HFFc6 (cell line): ENCODE measurements at regions not wholly inside any gene's neighbourhood (a gene's known extent, or its start where the extent isn't known, plus 50 kb on each side); places are given as distances from the start of the nearest gene placed in this dataset.

Source experiments
- DNase-seq: peaks from one replicate; pipeline ENCODE4 v3.0.0-alpha.2; 2018
- H3K27ac Mint-ChIP-seq: 2 replicates; pipeline ENCODE4 v1.8.0; 2020; ENCODE audit warnings: mild to moderate bottlenecking, mixed read lengths
- H3K27me3 Mint-ChIP-seq: 2 replicates; pipeline ENCODE4 v1.8.0; 2021; ENCODE audit warnings: mild to moderate bottlenecking, moderate library complexity, mixed read lengths; ENCODE audit not compliant: insufficient read depth
- H3K36me3 Mint-ChIP-seq: 2 replicates; pipeline ENCODE4 v1.8.0; 2021; ENCODE audit warnings: low read depth, mixed read lengths
- H3K4me1 Mint-ChIP-seq: 2 replicates; pipeline ENCODE4 v1.8.0; 2020; ENCODE audit warnings: low read depth, mixed read lengths
- H3K4me3 Mint-ChIP-seq: 2 replicates; pipeline ENCODE4 v1.8.0; 2020; ENCODE audit warnings: mild to moderate bottlenecking, moderate library complexity, mixed read lengths
- H3K9me3 Mint-ChIP-seq: 2 replicates; pipeline ENCODE4 v1.8.0; 2020; ENCODE audit warnings: mild to moderate bottlenecking, mixed read lengths
- TF ChIP-seq, protein P1 (sequence below): fragments of 200-600 bp; sonication (generic); IDR thresholded peaks from 2 replicates; pipeline ENCODE4 v1.5.0; 2021; ENCODE audit warnings: antibody characterized with exemption, mild to moderate bottlenecking

DNA sequence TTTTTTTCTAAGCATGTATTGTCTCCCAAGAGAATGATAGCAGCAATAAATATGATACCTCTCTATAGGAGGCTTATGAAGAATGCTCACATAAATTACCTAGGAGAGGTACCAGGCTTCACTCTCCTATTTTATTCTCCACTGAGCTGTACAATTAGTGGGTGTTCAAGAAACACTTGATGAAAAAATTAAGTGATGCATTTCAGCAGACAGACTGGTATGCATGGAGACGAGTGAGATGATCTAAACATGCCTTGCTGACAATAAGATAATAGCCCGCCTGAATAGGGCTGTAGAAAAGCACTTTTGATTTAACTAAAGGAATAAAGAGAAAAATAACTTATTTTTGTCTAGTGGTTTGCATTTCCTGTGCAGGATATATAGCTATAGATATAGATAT is 1449.7 kb downstream of the GATA3 start:
- H3K4me3 Mint-ChIP-seq, result no peak overlapping the region
- no peaks in the 10 kb centered on the region for H3K27me3 Mint-ChIP-seq
- H3K27ac Mint-ChIP-seq, result no peak overlapping the region
- no peaks in the 10 kb centered on the region for H3K4me1 Mint-ChIP-seq
- DNase-seq, result no peak
- peaks cover 39% of the 10 kb centered on the region for H3K9me3 Mint-ChIP-seq
- TF ChIP-seq, protein P1, sequence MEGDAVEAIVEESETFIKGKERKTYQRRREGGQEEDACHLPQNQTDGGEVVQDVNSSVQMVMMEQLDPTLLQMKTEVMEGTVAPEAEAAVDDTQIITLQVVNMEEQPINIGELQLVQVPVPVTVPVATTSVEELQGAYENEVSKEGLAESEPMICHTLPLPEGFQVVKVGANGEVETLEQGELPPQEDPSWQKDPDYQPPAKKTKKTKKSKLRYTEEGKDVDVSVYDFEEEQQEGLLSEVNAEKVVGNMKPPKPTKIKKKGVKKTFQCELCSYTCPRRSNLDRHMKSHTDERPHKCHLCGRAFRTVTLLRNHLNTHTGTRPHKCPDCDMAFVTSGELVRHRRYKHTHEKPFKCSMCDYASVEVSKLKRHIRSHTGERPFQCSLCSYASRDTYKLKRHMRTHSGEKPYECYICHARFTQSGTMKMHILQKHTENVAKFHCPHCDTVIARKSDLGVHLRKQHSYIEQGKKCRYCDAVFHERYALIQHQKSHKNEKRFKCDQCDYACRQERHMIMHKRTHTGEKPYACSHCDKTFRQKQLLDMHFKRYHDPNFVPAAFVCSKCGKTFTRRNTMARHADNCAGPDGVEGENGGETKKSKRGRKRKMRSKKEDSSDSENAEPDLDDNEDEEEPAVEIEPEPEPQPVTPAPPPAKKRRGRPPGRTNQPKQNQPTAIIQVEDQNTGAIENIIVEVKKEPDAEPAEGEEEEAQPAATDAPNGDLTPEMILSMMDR, result no peak
- no peaks in the 10 kb centered on the region; the same call in 1 of the 2 replicates for H3K36me3 Mint-ChIP-seq

- Mint-ChIP-seq H3K36me3 (no peaks in the 10 kb centered on the region; the same call in 1 of the 2 replicates), H3K4me3 (no peak overlapping the region), H3K9me3 (peaks cover 43% of the 10 kb centered on the region), H3K27ac (no peak overlapping the region), H3K4me1 (no peaks in the 10 kb centered on the region), H3K27me3 (no peaks in the 10 kb centered on the region)
- TF ChIP-seq, protein P1, result no peak
- DNase-seq, result no peak
Observed at GRCh38 chr10:9505546-9505945, 1451.1 kb downstream of the GATA3 start.

DNA sequence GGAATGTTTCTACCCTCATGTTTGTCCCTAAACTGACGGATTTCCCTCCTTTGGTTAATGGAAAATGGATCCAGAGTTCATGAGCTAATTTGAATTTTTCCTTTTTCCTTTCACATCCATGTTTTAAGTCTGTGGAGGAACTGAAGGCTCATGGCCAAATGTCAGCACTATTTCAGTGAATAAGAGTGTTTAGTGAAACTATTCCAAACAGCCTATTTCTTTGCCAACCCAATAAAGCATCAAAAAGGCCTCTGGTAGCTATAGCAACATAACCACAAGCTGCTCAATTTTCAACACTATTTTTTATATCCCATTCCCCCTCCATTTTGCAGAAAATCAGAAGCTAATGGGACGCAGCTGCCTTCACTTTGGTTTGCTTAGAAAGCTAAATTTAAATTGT is 1454.1 kb downstream of the GATA3 start:
- TF ChIP-seq, protein P1, result no peak
- no peaks in the 10 kb centered on the region for H3K36me3 Mint-ChIP-seq
- H3K27me3 Mint-ChIP-seq, result no peaks in the 10 kb centered on the region; the same call in 1 of the 2 replicates
- H3K4me3 Mint-ChIP-seq, result no peak overlapping the region
- DNase-seq, result no peak
- H3K9me3 Mint-ChIP-seq, result peaks cover 53% of the 10 kb centered on the region
- no peak overlapping the region for H3K27ac Mint-ChIP-seq
- no peaks in the 10 kb centered on the region for H3K4me1 Mint-ChIP-seq

DNA sequence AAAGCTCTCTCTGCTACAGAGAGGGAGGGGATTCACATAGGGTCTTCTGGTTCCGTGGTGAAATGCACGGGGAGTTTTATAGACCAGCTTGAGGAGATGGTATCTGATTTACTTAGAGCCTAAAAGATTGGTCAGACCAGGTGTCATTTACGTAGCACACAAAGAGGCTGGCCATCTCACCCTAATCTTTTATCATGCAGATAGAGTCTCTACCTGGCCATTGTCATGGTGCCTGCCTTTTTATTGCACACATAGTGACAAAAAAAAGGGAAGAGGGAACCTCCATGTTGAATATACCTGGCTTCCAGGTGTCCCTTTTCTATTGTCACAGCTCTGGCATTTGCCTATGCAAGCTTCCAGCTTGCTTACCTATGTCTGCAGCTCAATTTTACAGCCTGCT is 1456.1 kb downstream of the GATA3 start:
- TF ChIP-seq, protein P1, result no peak
- no peak overlapping the region for H3K4me3 Mint-ChIP-seq

DNA sequence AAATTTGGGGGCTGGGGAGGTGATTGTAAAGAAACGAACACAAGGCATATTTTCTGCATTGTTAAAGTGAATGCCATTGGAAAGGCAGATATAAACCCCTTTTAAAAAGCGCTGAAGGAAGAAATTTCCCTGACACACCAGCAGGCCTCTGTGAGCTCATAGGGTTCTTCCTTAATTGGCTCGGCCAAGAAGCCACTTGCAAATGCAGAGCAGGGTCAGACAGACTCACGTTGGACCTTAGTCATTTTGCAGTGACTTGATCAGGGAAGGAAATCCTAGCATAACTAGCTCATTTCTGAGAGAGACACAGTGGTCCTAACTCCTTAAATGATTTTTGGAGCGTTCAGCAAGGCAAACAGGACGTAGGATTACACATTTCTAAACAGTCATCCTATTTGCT is 1461.4 kb downstream of the GATA3 start:
- DNase-seq, result no peak
- Mint-ChIP-seq H3K27me3 (no peaks in the 10 kb centered on the region; the same call in 1 of the 2 replicates), H3K4me3 (no peak overlapping the region), H3K9me3 (peaks cover 68% of the 10 kb centered on the region), H3K36me3 (0 out of 2 replicates have a peak, but pooled peaks cover 1% of the 10 kb centered on the region), H3K4me1 (no peaks in the 10 kb centered on the region), H3K27ac (no peak overlapping the region)
- TF ChIP-seq, protein P1, result no peak

More for the DNA sequence above, 1456.1 kb downstream of the GATA3 start:
- no peak for DNase-seq
- H3K9me3 Mint-ChIP-seq, result peaks cover 57% of the 10 kb centered on the region
- H3K27ac Mint-ChIP-seq, result no peak overlapping the region
- no peaks in the 10 kb centered on the region; the same call in 1 of the 2 replicates for H3K27me3 Mint-ChIP-seq
- H3K4me1 Mint-ChIP-seq, result no peaks in the 10 kb centered on the region
- H3K36me3 Mint-ChIP-seq, result no peaks in the 10 kb centered on the region

DNA sequence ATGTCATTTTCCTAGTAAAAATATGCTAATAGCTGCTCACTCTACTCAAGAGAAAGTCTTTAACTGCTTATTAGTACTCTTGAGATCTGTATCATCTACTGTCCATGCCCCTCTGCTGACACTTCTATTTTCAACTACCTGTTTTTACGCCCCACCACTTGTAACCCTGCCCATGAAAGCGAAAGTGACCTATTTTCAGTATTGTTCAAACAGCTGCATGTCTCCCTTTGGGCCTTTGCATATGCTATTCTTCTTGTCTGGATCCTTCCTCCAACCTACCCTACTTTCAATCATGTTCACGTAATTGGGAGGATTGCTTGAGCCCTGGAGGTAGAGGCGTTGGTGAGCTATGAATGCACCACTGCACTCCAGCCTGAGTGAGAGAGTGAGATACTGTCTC is 1481.3 kb downstream of the GATA3 start:
- Mint-ChIP-seq H3K4me1 (no peaks in the 10 kb centered on the region), H3K27ac (no peak overlapping the region), H3K9me3 (peaks cover 55% of the 10 kb centered on the region), H3K4me3 (no peak overlapping the region), H3K36me3 (no peaks in the 10 kb centered on the region), H3K27me3 (peaks cover 3% of the 10 kb centered on the region)
- no peak for DNase-seq
- TF ChIP-seq, protein P1, result no peak
